Kidney tubule cell (primary cell): ENCODE measurements at regions not wholly inside any gene's neighbourhood (a gene's known extent, or its start where the extent isn't known, plus 50 kb on each side); places are given as distances from the start of the nearest gene placed in this dataset.

Experiments used
- DNase-seq: peaks from one replicate; pipeline ENCODE4 v3.0.0-alpha.2; 2018; ENCODE audit warnings: low spot score

- no peak for DNase-seq
These were observed 95.2 kb downstream of the ENGASE start for GRCh38 chr17:79169861-79170260.

- no peak for DNase-seq
These were observed 94.7 kb downstream of the ENGASE start for GRCh38 chr17:79169366-79169765.

GRCh38 chr17:79168486-79169055, 93.9 kb downstream of the ENGASE start:
- no peak for DNase-seq

GRCh38 chr17:79167486-79167885, 92.9 kb downstream of the ENGASE start:
- no peak for DNase-seq

GRCh38 chr17:79165756-79166473, 91.3 kb downstream of the ENGASE start:
- no peak for DNase-seq

- DNase-seq: no peak
These were observed 90.5 kb downstream of the ENGASE start for GRCh38 chr17:79164913-79165695.

GRCh38 chr17:79164408-79164807, 89.8 kb downstream of the ENGASE start:
- no peak for DNase-seq

GRCh38 chr17:79163071-79163470, 88.4 kb downstream of the ENGASE start:
- DNase-seq: no peak

- no peak for DNase-seq
These were observed 87.7 kb downstream of the ENGASE start for GRCh38 chr17:79162012-79162963.

- DNase-seq: no peak
These were observed 86.5 kb downstream of the ENGASE start for GRCh38 chr17:79160980-79161636.

- no peak for DNase-seq
These were observed 85.3 kb downstream of the ENGASE start for GRCh38 chr17:79159926-79160325.

- no peak for DNase-seq
These were observed 84.8 kb downstream of the ENGASE start for GRCh38 chr17:79159471-79159870.

- DNase-seq: no peak
These were observed 82.0 kb downstream of the ENGASE start for GRCh38 chr17:79156463-79157095.

- no peak for DNase-seq
These were observed 81.1 kb downstream of the ENGASE start for GRCh38 chr17:79155701-79156100.

GRCh38 chr17:79154951-79155585, 80.4 kb downstream of the ENGASE start:
- no peak for DNase-seq

GRCh38 chr17:79154446-79154845, 79.8 kb downstream of the ENGASE start:
- no peak for DNase-seq

- no peak for DNase-seq
These were observed 78.9 kb downstream of the ENGASE start for GRCh38 chr17:79153367-79154130.

GRCh38 chr17:79152636-79153035, 78.0 kb downstream of the ENGASE start:
- no peak for DNase-seq

- no peak for DNase-seq
These were observed 77.5 kb downstream of the ENGASE start for GRCh38 chr17:79152110-79152509.

- no peak for DNase-seq
These were observed 76.2 kb downstream of the ENGASE start for GRCh38 chr17:79150799-79151198.
